ENCODE measurements at regions not wholly inside any gene's neighbourhood (a gene's known extent, or its start where the extent isn't known, plus 50 kb on each side); places are given as distances from the start of the nearest gene placed in this dataset.

- no peak for DNase-seq
Observed at GRCh38 chr1:185495898-185496297, 178.9 kb upstream of the IVNS1ABP start.

GRCh38 chr1:185495007-185495406 lies 178.0 kb upstream of the IVNS1ABP start:
- DNase-seq: no peak

GRCh38 chr1:185492089-185492825 lies 175.2 kb upstream of the IVNS1ABP start:
- no peak for DNase-seq

GRCh38 chr1:185491604-185492003 lies 174.6 kb upstream of the IVNS1ABP start:
- DNase-seq: no peak

GRCh38 chr1:185490924-185491323 lies 173.9 kb upstream of the IVNS1ABP start:
- no peak for DNase-seq

GRCh38 chr1:185489406-185489805 lies 172.4 kb upstream of the IVNS1ABP start:
- no peak for DNase-seq

- no peak for DNase-seq
Observed at GRCh38 chr1:185488808-185489207, 171.8 kb upstream of the IVNS1ABP start.

GRCh38 chr1:185487936-185488335 lies 170.9 kb upstream of the IVNS1ABP start:
- no peak for DNase-seq

GRCh38 chr1:185487026-185487425 lies 170.0 kb upstream of the IVNS1ABP start:
- DNase-seq: no peak

GRCh38 chr1:185486346-185486745 lies 169.3 kb upstream of the IVNS1ABP start:
- no peak for DNase-seq

- DNase-seq: peak; percentile 88
Observed at GRCh38 chr1:185483664-185484450, 166.8 kb upstream of the IVNS1ABP start.

- no peak for DNase-seq
Observed at GRCh38 chr1:185483217-185483616, 166.2 kb upstream of the IVNS1ABP start.

- no peak for DNase-seq
Observed at GRCh38 chr1:185480545-185480944, 163.5 kb upstream of the IVNS1ABP start.

- DNase-seq: no peak
Observed at GRCh38 chr1:185479796-185480195, 162.8 kb upstream of the IVNS1ABP start.

- no peak for DNase-seq
Observed at GRCh38 chr1:185478877-185479276, 161.8 kb upstream of the IVNS1ABP start.

GRCh38 chr1:185477638-185478580 lies 160.9 kb upstream of the IVNS1ABP start:
- DNase-seq: peak; percentile 66

- no peak for DNase-seq
Observed at GRCh38 chr1:185474440-185475149, 157.6 kb upstream of the IVNS1ABP start.

GRCh38 chr1:185473186-185473585 lies 156.1 kb upstream of the IVNS1ABP start:
- DNase-seq: no peak

- DNase-seq: no peak
Observed at GRCh38 chr1:185468626-185469025, 151.6 kb upstream of the IVNS1ABP start.

GRCh38 chr1:185467122-185467521 lies 150.1 kb upstream of the IVNS1ABP start:
- DNase-seq: no peak

GRCh38 chr1:185464777-185465176 lies 147.7 kb upstream of the IVNS1ABP start:
- no peak for DNase-seq

- peak; percentile 8 for DNase-seq
Observed at GRCh38 chr1:185463433-185463832, 146.4 kb upstream of the IVNS1ABP start.

- no peak for DNase-seq
Observed at GRCh38 chr1:185463011-185463410, 146.0 kb upstream of the IVNS1ABP start.

Measured in DMS53 (cell line).